Uterus (tissue), 3 donors: ENCODE measurements at regions not wholly inside any gene's neighbourhood (a gene's known extent, or its start where the extent isn't known, plus 50 kb on each side); places are given as distances from the start of the nearest gene placed in this dataset.

ENCODE experiments used
- DNase-seq, 2 donors: peaks; one replicate each; pipeline ENCODE4 v3.0.0-alpha.2; 2019 to 2020
- H3K27ac ChIP-seq, 2 donors: fragments of 200-600 bp; sonication (generic); 1 replicate in 1 of 2; 2 replicates in 1 of 2; pipeline ENCODE4 v1.5.1; 2016 to 2018
- H3K27me3 ChIP-seq, 2 donors: fragments of 200-600 bp; sonication (generic); one replicate each; pipeline ENCODE4 v1.5.1; 2018 to 2019; ENCODE audit warnings: control low read depth in 1 of 2
- H3K36me3 ChIP-seq, 2 donors: fragments of 200-600 bp; sonication (generic); one replicate each; pipeline ENCODE4 v1.5.1; 2019; ENCODE audit warnings: control low read depth in 1 of 2
- H3K4me1 ChIP-seq, 2 donors: fragments of 200-600 bp; sonication (generic); one replicate each; pipeline ENCODE4 v1.5.1; 2018 to 2019; ENCODE audit warnings: control low read depth in 1 of 2
- H3K4me3 ChIP-seq, 2 donors: fragments of 200-600 bp; sonication (generic); 1 replicate in 1 of 2; 2 replicates in 1 of 2; pipeline ENCODE4 v1.5.1; 2018 to 2019; ENCODE audit warnings: mild to moderate bottlenecking in 1 of 2
- H3K9me3 ChIP-seq, 2 donors: fragments of 200-600 bp; sonication (generic); one replicate each; pipeline ENCODE4 v1.5.1; 2019; ENCODE audit warnings: control low read depth in 1 of 2
- POLR2A ChIP-seq, 2 donors: fragments of 450-650 bp; IDR thresholded peaks; one replicate each; pipeline ENCODE4 v1.6.1; 2016; ENCODE audit warnings: antibody characterized with exemption in 2 of 2, mild to moderate bottlenecking in 1 of 2, moderate library complexity in 1 of 2
- intact Hi-C: fragments of 100-400 bp; cut with DNase I; formaldehyde crosslinking; loops from one replicate; pipeline ENCODE4 v1.15.1; 2023; ENCODE audit warnings: low total_unique reads
- TF ChIP-seq, protein P1 (sequence below), 4 experiments: fragments of 200-600 bp in 2 of 4; fragments of 450-650 bp in 2 of 4; sonication (generic) in 2 of 4; IDR thresholded peaks; one replicate each; pipeline ENCODE4 v1.5.1; 2016 to 2019; ENCODE audit warnings: antibody characterized with exemption in 4 of 4, mild to moderate bottlenecking in 2 of 4, moderate library complexity in 1 of 4
- donor health status: DM: yes; HTN: yes; CAD: no.

DNA sequence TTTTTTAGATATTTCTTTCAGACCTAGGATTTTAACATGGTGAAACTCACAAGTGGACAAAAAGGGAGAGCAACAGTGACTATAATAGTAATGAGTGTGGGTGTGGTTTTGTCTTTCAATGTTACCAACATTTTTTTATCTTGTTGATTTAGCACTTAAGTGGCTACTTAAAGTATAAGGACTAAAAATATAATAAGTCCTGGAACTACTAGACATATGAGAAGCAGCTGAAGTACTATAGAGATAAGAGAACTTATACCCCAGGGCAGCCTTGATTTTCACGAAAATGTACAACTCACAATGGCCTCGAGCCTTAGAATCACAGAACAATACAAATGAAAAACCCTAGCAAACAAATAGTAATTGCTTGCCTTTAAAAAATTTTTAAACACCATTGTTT is 1151.8 kb downstream of the TYW1 start:
- H3K36me3 ChIP-seq, result no peaks in the 10 kb centered on the region
- no peak overlapping the region for H3K27ac ChIP-seq
- H3K27me3 ChIP-seq, result no peaks in the 10 kb centered on the region
- TF ChIP-seq, protein P1, sequence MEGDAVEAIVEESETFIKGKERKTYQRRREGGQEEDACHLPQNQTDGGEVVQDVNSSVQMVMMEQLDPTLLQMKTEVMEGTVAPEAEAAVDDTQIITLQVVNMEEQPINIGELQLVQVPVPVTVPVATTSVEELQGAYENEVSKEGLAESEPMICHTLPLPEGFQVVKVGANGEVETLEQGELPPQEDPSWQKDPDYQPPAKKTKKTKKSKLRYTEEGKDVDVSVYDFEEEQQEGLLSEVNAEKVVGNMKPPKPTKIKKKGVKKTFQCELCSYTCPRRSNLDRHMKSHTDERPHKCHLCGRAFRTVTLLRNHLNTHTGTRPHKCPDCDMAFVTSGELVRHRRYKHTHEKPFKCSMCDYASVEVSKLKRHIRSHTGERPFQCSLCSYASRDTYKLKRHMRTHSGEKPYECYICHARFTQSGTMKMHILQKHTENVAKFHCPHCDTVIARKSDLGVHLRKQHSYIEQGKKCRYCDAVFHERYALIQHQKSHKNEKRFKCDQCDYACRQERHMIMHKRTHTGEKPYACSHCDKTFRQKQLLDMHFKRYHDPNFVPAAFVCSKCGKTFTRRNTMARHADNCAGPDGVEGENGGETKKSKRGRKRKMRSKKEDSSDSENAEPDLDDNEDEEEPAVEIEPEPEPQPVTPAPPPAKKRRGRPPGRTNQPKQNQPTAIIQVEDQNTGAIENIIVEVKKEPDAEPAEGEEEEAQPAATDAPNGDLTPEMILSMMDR (IDR thresholded peaks at IDR 0.05), result no peak
- TF ChIP-seq POLR2A (IDR thresholded peaks at IDR 0.05), result no peak
- H3K4me3 ChIP-seq, result no peak overlapping the region
- H3K9me3 ChIP-seq, result no peaks in the 10 kb centered on the region
- intact Hi-C loops, result no loop called here
- no peak for DNase-seq
- H3K4me1 ChIP-seq, result no peaks in the 10 kb centered on the region

DNA sequence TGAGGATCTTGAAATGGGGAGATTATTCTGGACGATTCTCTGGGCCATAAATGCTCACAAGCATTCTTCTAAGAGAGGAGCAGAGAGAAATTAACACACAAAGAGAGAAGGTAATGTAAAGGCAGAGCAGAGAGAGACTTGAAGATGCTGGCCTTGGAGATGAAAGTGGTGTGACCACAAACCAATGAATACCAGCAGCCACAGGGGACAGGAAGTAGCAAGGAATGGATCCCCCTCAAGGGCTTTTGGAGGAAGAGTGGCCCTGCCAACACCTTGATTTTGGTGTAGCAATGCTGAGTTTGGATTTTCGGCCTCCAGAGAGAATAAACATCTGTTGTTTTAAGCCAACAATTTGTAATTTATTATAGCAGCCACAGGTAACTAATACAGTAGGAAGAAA is 1155.6 kb downstream of the TYW1 start:
- Histone ChIP-seq H3K4me3 (no peak overlapping the region), H3K27me3 (no peaks in the 10 kb centered on the region)
- intact Hi-C loops, result no loop called here

DNA sequence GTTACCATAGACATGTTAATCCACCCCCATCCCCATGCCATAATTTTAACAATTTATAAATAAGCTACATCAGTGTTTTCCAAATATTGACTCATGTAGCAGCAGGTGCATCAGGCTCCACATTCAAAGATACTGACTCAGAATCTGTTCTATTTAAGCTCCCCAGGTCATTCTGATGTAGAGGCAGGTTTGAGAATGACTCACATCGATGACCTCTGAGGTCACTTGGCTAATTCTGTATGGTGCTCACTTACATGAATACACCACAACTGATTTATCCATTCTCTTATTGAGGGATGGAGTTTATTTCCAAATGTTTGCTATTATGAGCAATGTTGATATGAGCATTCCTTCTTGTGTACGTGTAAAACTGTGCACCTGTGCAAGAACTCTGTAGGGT is 1159.0 kb downstream of the TYW1 start:
- H3K27ac ChIP-seq, result no peak overlapping the region
- H3K9me3 ChIP-seq, result no peaks in the 10 kb centered on the region
- intact Hi-C loops, result no loop called here
- H3K27me3 ChIP-seq, result no peaks in the 10 kb centered on the region
- DNase-seq, result no peak
- H3K4me3 ChIP-seq, result no peak overlapping the region
- no peaks in the 10 kb centered on the region for H3K36me3 ChIP-seq
- no peak for TF ChIP-seq POLR2A (IDR thresholded peaks at IDR 0.05)
- TF ChIP-seq, protein P1 (IDR thresholded peaks at IDR 0.05), result no peak
- no peaks in the 10 kb centered on the region for H3K4me1 ChIP-seq

More for the DNA sequence above, 1155.6 kb downstream of the TYW1 start:
- no peak for DNase-seq
- Histone ChIP-seq H3K4me1 (no peaks in the 10 kb centered on the region), H3K27ac (no peak overlapping the region), H3K9me3 (no peaks in the 10 kb centered on the region), H3K36me3 (no peaks in the 10 kb centered on the region)
- no peak for TF ChIP-seq POLR2A (IDR thresholded peaks at IDR 0.05)
- TF ChIP-seq, protein P1 (IDR thresholded peaks at IDR 0.05), result no peak

DNA sequence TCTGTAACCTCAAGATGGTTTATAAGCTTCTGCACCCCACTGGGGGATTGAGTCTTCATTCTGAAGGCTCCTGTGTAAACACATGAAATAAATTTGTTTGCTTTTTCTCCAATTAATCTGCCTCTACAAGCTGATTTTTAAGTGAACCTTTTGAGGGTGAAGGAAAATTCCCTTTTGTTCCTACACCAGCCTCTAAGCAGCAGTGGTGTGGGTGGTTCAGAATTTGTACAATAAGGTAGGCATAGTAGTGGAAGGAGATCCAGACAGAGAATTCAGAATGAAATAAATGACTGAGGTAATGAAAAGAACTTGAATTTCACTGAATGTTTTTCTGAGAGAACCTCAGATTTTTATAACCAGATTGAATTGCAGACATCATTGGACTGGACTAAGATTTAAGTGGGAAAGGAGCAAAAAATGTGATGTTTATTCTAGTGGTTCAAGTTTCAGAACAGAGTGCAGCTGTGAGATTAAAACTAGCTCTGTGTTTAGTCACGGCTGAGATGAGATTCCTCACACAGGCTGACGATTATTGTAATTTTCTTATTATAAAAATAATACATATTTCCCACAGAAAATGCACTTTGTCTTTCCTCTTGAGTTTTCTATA is 1162.2 kb downstream of the TYW1 start:
- Histone ChIP-seq H3K4me3 (no peak overlapping the region), H3K4me1 (no peaks in the 10 kb centered on the region), H3K36me3 (no peaks in the 10 kb centered on the region), H3K27ac (no peak overlapping the region), H3K27me3 (no peaks in the 10 kb centered on the region), H3K9me3 (no peaks in the 10 kb centered on the region)
- intact Hi-C loops, result no loop called here
- no peak for DNase-seq
- TF ChIP-seq, protein P1 (IDR thresholded peaks at IDR 0.05), result no peak
- TF ChIP-seq POLR2A (IDR thresholded peaks at IDR 0.05), result no peak

DNA sequence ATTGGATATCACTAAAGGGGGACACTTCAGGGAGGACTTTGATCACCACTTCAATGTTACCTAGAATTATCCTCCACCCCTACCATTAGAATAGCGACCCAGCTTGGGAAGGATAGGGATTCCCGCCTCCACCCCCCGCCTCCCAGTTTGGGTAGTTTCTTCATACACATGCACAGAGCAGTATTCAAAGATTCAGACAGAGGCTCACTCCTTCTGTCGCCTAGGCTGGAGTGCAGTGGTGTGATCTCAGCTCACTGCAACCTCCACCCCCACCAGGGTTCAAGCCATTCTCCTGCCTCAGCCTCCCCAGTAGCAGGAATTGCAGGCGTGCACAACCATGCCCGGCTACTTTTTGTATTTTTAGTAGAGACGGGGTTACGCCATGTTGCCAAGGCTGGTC is 1166.1 kb downstream of the TYW1 start:
- no peak overlapping the region for H3K27ac ChIP-seq
- intact Hi-C loops, result no loop called here
- H3K4me1 ChIP-seq, result no peaks in the 10 kb centered on the region
- H3K4me3 ChIP-seq, result no peak overlapping the region
- no peaks in the 10 kb centered on the region for H3K36me3 ChIP-seq
- no peaks in the 10 kb centered on the region for H3K9me3 ChIP-seq
- TF ChIP-seq, protein P1 (IDR thresholded peaks at IDR 0.05), result no peak
- TF ChIP-seq POLR2A (IDR thresholded peaks at IDR 0.05), result no peak
- no peak for DNase-seq
- H3K27me3 ChIP-seq, result no peaks in the 10 kb centered on the region
